GM12878 (cell line): ENCODE measurements at regions not wholly inside any gene's neighbourhood (a gene's known extent, or its start where the extent isn't known, plus 50 kb on each side); places are given as distances from the start of the nearest gene placed in this dataset.

Source experiments
- EGR1 ChIP-seq, 2 experiments: IDR thresholded peaks; 1 replicate in 1 of 2; 2 replicates in 1 of 2; pipeline ENCODE4 v1.6.1; 2011 to 2012; ENCODE audit warnings: low read depth in 2 of 2, low read length in 2 of 2, borderline replicate concordance in 1 of 2, mild to moderate bottlenecking in 1 of 2, moderate library complexity in 1 of 2
- EP300 ChIP-seq, 2 experiments: fragments of 150-350 bp in 1 of 2; IDR thresholded peaks; 2 replicates each; pipeline ENCODE4 v1.6.1; 2011 to 2012; ENCODE audit warnings: low read depth in 2 of 2, low read length in 2 of 2, borderline replicate concordance in 1 of 2, improper control_type of control experiment in 1 of 2, inconsistent platforms in 1 of 2; ENCODE audit not compliant: control insufficient read depth in 1 of 2
- IRF5 ChIP-seq: fragments of 450-650 bp; IDR thresholded peaks from 2 replicates; pipeline ENCODE4 v1.6.1; 2017; ENCODE audit warnings: borderline replicate concordance
- MXI1 ChIP-seq: fragments of 150-350 bp; IDR thresholded peaks from 2 replicates; pipeline ENCODE4 v1.6.1; 2011; ENCODE audit warnings: low read depth, mild to moderate bottlenecking, inconsistent platforms, low read length, improper control_type of control experiment
- NBN ChIP-seq: fragments of 450-650 bp; IDR thresholded peaks from 2 replicates; pipeline ENCODE4 v1.6.1; 2016
- PML ChIP-seq: IDR thresholded peaks from 2 replicates; pipeline ENCODE4 v1.6.1; 2012; ENCODE audit warnings: low read length, inconsistent platforms
- POLR2A ChIP-seq: IDR thresholded peaks from 2 replicates; pipeline ENCODE4 v1.6.1; 2011; ENCODE audit warnings: low read depth, mild to moderate bottlenecking, low read length
- POLR2AphosphoS5 ChIP-seq: IDR thresholded peaks from 2 replicates; pipeline ENCODE4 v1.6.1; 2011; ENCODE audit warnings: mild to moderate bottlenecking, low read length, inconsistent platforms
- ZNF24 ChIP-seq: fragments of 450-650 bp; IDR thresholded peaks from 2 replicates; pipeline ENCODE4 v1.6.1; 2017; ENCODE audit warnings: antibody characterized with exemption, mild to moderate bottlenecking
- ZSCAN29 ChIP-seq: fragments of 450-650 bp; IDR thresholded peaks from 2 replicates; pipeline ENCODE4 v1.6.1; 2017; ENCODE audit warnings: mild to moderate bottlenecking, moderate library complexity
- TF ChIP-seq, protein P1 (sequence below), 3 experiments: IDR thresholded peaks in 2 of 3; conservative IDR thresholded peaks in 1 of 3; 2 replicates each; pipeline ENCODE4 v1.5.1; 2011; ENCODE audit warnings: low read depth in 3 of 3, low read length in 3 of 3, mild to moderate bottlenecking in 3 of 3, control low read depth in 2 of 3, moderate library complexity in 2 of 3, inconsistent platforms in 1 of 3, mixed read lengths in 1 of 3; ENCODE audit not compliant: control insufficient read depth in 2 of 3, insufficient read depth in 1 of 3; ENCODE audit errors: extremely low read depth in 1 of 3

DNA sequence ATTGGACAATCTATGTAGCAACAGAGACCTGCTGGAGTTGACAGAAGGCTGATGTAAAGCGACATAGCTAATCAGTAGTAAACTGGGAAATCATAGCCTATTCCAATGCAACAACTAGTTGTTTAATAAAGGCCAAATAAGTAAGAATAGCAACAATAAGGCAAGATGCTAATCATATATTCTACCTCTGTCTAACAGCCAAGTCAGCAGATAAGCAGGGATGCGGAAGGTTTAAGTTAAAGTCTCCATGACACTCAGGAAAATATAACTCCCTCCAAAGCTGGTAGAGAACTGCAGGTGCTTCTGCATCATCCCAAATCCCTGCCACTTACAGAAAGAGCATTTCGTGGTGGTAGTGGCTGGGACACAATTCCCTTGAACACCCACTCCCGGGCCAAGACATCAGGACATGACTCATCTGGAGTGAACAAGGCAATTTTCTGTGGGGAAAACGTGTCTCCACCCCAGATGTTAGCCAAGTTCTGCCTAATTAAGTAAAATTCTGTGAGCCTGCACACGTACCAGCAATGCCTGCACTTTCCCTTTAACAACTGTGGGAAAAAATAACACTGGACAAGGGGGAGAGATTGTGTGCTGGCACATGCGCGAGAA lies 413.6 kb upstream of the ID2 start:
- TF ChIP-seq, protein P1, sequence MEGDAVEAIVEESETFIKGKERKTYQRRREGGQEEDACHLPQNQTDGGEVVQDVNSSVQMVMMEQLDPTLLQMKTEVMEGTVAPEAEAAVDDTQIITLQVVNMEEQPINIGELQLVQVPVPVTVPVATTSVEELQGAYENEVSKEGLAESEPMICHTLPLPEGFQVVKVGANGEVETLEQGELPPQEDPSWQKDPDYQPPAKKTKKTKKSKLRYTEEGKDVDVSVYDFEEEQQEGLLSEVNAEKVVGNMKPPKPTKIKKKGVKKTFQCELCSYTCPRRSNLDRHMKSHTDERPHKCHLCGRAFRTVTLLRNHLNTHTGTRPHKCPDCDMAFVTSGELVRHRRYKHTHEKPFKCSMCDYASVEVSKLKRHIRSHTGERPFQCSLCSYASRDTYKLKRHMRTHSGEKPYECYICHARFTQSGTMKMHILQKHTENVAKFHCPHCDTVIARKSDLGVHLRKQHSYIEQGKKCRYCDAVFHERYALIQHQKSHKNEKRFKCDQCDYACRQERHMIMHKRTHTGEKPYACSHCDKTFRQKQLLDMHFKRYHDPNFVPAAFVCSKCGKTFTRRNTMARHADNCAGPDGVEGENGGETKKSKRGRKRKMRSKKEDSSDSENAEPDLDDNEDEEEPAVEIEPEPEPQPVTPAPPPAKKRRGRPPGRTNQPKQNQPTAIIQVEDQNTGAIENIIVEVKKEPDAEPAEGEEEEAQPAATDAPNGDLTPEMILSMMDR (IDR thresholded peaks at IDR 0.05 in 2 of 3, conservative IDR thresholded peaks at IDR 0.05 in 1 of 3; ENCODE audit: control insufficient read depth in 2 of 3, extremely low read depth in 1 of 3, insufficient read depth in 1 of 3, low read depth in 3 of 3, low read length in 3 of 3) = no peak
- TF ChIP-seq ZSCAN29 (no peak), NBN (no peak), PML (no peak), EP300 (IDR thresholded peaks at IDR 0.05; ENCODE audit: borderline replicate concordance in 1 of 2, control insufficient read depth in 1 of 2, low read depth in 2 of 2, low read length in 2 of 2) (no peak), POLR2A (no peak), ZNF24 (no peak), EGR1 (IDR thresholded peaks at IDR 0.05; ENCODE audit: borderline replicate concordance in 1 of 2, low read depth in 2 of 2, low read length in 2 of 2) (no peak), IRF5 (no peak), MXI1 (no peak), POLR2AphosphoS5 (no peak)
